ENCODE measurements at regions not wholly inside any gene's neighbourhood (a gene's known extent, or its start where the extent isn't known, plus 50 kb on each side); places are given as distances from the start of the nearest gene placed in this dataset.

DNA sequence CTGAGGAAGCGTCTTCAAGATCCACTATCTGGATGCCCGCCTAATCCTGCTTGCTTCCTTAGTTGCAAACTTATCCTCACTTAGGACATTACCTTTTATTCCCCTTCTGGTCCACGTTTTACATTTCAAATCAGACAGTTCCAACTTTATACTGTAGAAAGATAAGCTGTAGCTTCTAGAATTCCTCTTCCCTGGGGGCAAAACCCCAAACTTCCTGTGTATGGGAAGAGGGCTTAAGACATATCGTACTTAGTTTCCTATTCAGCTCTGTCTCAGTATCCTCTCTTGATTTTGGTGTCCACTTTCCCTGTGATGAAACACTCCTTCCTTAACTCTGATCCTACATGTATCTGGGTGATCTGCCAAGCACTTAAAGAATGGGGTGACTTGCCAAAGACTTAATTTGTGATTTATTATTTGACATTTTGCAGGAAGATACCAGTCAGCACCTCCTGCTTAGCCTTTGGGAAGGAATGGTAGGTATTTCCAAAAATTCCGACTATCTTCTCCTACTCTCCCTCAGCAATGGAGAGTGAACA lies 245.2 kb downstream of the CDCA7 start:
- Histone ChIP-seq H3K27me3 (no peaks in the 10 kb centered on the region), H3K4me3 (no peak overlapping the region), H3K4me1 (no peaks in the 10 kb centered on the region), H3K9me3 (no peaks in the 10 kb centered on the region), H3K36me3 (no peaks in the 10 kb centered on the region), H3K27ac (no peak overlapping the region)
- intact Hi-C loops (cut with DNase I; ENCODE audit: low total_unique reads) = no loop called here
- no peak for DNase-seq
- WGBS, 5 donors = 75 to 88% (median 81%) methylated on average over 5 of the region's 5 CpGs
- TF ChIP-seq POLR2AphosphoS5 (IDR thresholded peaks at IDR 0.05) (no peak), POLR2A (IDR thresholded peaks at IDR 0.05) (no peak), EP300 (IDR thresholded peaks at IDR 0.05) (no peak)
- TF ChIP-seq, protein P1, sequence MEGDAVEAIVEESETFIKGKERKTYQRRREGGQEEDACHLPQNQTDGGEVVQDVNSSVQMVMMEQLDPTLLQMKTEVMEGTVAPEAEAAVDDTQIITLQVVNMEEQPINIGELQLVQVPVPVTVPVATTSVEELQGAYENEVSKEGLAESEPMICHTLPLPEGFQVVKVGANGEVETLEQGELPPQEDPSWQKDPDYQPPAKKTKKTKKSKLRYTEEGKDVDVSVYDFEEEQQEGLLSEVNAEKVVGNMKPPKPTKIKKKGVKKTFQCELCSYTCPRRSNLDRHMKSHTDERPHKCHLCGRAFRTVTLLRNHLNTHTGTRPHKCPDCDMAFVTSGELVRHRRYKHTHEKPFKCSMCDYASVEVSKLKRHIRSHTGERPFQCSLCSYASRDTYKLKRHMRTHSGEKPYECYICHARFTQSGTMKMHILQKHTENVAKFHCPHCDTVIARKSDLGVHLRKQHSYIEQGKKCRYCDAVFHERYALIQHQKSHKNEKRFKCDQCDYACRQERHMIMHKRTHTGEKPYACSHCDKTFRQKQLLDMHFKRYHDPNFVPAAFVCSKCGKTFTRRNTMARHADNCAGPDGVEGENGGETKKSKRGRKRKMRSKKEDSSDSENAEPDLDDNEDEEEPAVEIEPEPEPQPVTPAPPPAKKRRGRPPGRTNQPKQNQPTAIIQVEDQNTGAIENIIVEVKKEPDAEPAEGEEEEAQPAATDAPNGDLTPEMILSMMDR (IDR thresholded peaks at IDR 0.05) = no peak

DNA sequence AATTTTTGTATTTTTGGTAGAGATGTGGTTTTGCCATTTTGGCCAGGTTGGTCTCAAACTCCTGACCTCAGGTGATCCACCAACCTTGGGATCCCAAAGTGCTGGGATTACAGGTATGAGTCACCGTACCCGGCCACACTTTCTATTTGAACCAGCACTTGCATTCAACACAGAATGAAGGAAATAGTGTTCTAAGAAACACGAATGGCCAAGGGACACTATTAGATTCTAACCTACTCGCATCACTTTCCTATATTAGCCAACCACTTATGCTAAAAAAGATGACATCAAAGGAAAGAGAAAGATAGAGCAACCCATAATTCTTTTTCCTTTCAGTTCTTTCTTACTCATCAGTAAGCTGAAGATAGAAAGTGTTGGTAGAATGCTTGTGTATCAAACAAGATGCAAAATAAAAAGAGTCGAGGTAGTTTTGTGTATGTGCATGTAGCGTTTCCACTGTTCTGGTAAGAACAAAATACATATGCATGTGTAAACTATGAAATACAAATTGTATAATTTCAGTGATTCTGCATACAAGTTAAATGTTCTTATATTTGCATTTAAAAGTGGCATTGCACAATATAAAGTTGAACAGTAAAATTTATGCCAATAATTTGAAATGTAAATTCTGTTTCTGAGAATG lies 247.6 kb downstream of the CDCA7 start:
- intact Hi-C loops (cut with DNase I; ENCODE audit: low total_unique reads) = no loop called here
- 89 to 97% (median 94%) methylated on average over 6 of the region's 6 CpGs for WGBS, 5 donors
- no peak overlapping the region for H3K4me3 ChIP-seq

GRCh38 chr2:173605994-173606393 lies 251.3 kb downstream of the CDCA7 start:
- intact Hi-C loops (cut with DNase I; ENCODE audit: low total_unique reads) = no loop called here
- Histone ChIP-seq H3K4me1 (no peaks in the 10 kb centered on the region), H3K36me3 (no peaks in the 10 kb centered on the region), H3K9me3 (no peaks in the 10 kb centered on the region), H3K4me3 (no peak overlapping the region), H3K27ac (no peak overlapping the region), H3K27me3 (no peaks in the 10 kb centered on the region)
- no peak for TF ChIP-seq EP300 (IDR thresholded peaks at IDR 0.05)
- no peak for TF ChIP-seq POLR2A (IDR thresholded peaks at IDR 0.05)
- TF ChIP-seq, protein P1 (IDR thresholded peaks at IDR 0.05) = no peak
- no peak for TF ChIP-seq POLR2AphosphoS5 (IDR thresholded peaks at IDR 0.05)
- no peak for DNase-seq
- WGBS, 5 donors = 0 to 35% (median 14%) methylated on average over 1 of the region's 1 CpG

More for the DNA sequence above, 247.6 kb downstream of the CDCA7 start:
- TF ChIP-seq POLR2AphosphoS5 (IDR thresholded peaks at IDR 0.05) = no peak
- TF ChIP-seq, protein P1 (IDR thresholded peaks at IDR 0.05) = no peak
- TF ChIP-seq POLR2A (IDR thresholded peaks at IDR 0.05) = no peak
- no peak for TF ChIP-seq EP300 (IDR thresholded peaks at IDR 0.05)
- no peak overlapping the region for H3K27ac ChIP-seq
- H3K27me3 ChIP-seq = no peaks in the 10 kb centered on the region
- H3K9me3 ChIP-seq = no peaks in the 10 kb centered on the region
- no peak for DNase-seq
- no peaks in the 10 kb centered on the region for H3K36me3 ChIP-seq
- H3K4me1 ChIP-seq = no peaks in the 10 kb centered on the region

DNA sequence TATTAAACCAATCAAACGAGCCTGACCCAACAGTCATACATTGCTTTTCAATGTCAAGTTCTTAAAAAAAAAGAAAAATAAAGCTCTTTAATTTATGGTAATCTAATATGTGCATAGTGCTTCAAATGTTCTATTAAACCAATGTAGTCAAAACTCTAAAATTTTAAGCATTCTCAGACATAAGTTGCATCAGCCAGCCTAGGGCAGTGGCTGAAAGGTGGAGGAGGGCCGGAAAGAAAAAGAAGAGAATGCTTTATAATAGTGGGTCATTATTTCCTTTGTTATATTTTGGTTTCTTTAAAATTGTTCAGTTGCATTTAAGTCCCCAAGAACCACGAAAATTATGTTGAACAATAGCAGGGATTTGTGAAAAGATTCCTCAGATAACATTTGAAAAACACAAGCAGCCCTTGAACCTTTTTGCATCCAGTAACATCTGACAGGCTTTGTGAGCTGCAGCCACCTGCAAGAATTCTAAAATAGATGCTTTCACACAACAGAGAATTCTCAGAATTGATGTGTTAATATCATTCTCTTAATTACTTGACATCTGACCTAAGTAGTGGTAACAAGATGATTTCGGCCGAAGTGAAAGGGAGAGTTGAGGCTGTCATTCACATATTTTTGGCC lies 252.1 kb downstream of the CDCA7 start:
- Histone ChIP-seq H3K27me3 (no peaks in the 10 kb centered on the region), H3K4me3 (no peak overlapping the region), H3K4me1 (no peaks in the 10 kb centered on the region), H3K36me3 (no peaks in the 10 kb centered on the region), H3K9me3 (no peaks in the 10 kb centered on the region), H3K27ac (no peak overlapping the region)
- no peak for DNase-seq
- 72 to 82% (median 74%) methylated on average over 5 of the region's 5 CpGs for WGBS, 5 donors
- TF ChIP-seq, protein P1 (IDR thresholded peaks at IDR 0.05) = no peak
- TF ChIP-seq POLR2A (IDR thresholded peaks at IDR 0.05) (no peak), POLR2AphosphoS5 (IDR thresholded peaks at IDR 0.05) (no peak), EP300 (IDR thresholded peaks at IDR 0.05) (no peak)
- intact Hi-C loops (cut with DNase I; ENCODE audit: low total_unique reads) = no loop called here

All from stomach (tissue), 8 donors.